ENCODE measurements at regions not wholly inside any gene's neighbourhood (a gene's known extent, or its start where the extent isn't known, plus 50 kb on each side); places are given as distances from the start of the nearest gene placed in this dataset.

DNA sequence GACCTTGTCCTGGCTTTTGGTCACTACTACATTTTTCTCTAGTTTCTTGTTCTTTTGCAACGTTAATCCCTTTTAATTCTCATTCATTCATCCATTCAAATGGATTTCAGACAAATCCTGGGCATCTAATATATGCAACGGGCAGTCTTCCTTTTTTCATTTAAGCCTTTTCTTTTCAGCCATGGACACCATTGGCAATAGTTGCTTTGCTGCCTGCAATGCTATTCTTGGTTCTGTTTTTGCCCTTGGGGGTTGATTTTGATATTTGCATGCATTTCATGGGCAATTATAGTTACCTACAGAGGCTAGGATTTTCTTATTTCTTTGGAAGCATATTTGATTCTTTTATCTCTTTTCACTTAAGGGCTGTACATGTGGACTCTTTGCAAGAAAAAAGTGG lies 180.5 kb upstream of the ARX start:
- TF ChIP-seq, protein P1, sequence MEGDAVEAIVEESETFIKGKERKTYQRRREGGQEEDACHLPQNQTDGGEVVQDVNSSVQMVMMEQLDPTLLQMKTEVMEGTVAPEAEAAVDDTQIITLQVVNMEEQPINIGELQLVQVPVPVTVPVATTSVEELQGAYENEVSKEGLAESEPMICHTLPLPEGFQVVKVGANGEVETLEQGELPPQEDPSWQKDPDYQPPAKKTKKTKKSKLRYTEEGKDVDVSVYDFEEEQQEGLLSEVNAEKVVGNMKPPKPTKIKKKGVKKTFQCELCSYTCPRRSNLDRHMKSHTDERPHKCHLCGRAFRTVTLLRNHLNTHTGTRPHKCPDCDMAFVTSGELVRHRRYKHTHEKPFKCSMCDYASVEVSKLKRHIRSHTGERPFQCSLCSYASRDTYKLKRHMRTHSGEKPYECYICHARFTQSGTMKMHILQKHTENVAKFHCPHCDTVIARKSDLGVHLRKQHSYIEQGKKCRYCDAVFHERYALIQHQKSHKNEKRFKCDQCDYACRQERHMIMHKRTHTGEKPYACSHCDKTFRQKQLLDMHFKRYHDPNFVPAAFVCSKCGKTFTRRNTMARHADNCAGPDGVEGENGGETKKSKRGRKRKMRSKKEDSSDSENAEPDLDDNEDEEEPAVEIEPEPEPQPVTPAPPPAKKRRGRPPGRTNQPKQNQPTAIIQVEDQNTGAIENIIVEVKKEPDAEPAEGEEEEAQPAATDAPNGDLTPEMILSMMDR (IDR thresholded peaks at IDR 0.05) = no peak
- TF ChIP-seq POLR2A (IDR thresholded peaks at IDR 0.05) = no peak

All from tibial nerve (tissue), 3 donors.